Psoas muscle (tissue), 7 donors: ENCODE measurements at regions not wholly inside any gene's neighbourhood (a gene's known extent, or its start where the extent isn't known, plus 50 kb on each side); places are given as distances from the start of the nearest gene placed in this dataset.

Experiments
- ATAC-seq, 4 donors: fragments of 200-7000 bp; cut with Tn5 transposase; one replicate each; pipeline ENCODE4 v1.9.1; 2020; ENCODE audit warnings: moderate library complexity in 3 of 4, mild to moderate bottlenecking in 2 of 4
- DNase-seq, 2 donors: peaks; one replicate each; pipeline ENCODE4 v3.0.0-alpha.2; 2020
- H3K27ac ChIP-seq: fragments of 200-600 bp; one replicate; pipeline ENCODE4 v1.8.0; 2022
- H3K27me3 ChIP-seq, 3 donors: fragments of 200-600 bp in 1 of 3; one replicate each; pipeline versions ENCODE4 v1.6.1 to v1.8.0; 2013 to 2022; ENCODE audit warnings: low read length in 2 of 3, mild to moderate bottlenecking in 2 of 3, moderate library complexity in 1 of 3; ENCODE audit not compliant: insufficient read depth in 3 of 3
- H3K36me3 ChIP-seq, 2 donors: fragments of 200-600 bp in 1 of 2; one replicate each; pipeline versions ENCODE4 v1.6.1 to v1.8.0; 2013 to 2022; ENCODE audit warnings: low read depth in 1 of 2, mild to moderate bottlenecking in 1 of 2, moderate library complexity in 1 of 2; ENCODE audit not compliant: insufficient read depth in 1 of 2
- H3K4me1 ChIP-seq: fragments of 200-600 bp; one replicate; pipeline ENCODE4 v1.8.0; 2022
- H3K4me3 ChIP-seq: fragments of 200-600 bp; one replicate; pipeline ENCODE4 v1.8.0; 2022; ENCODE audit warnings: mild to moderate bottlenecking
- H3K9me3 ChIP-seq: fragments of 200-600 bp; one replicate; pipeline ENCODE4 v1.8.0; 2022
- CTCF ChIP-seq: fragments of 200-600 bp; IDR thresholded peaks from one replicate; pipeline ENCODE4 v1.8.0; 2022; ENCODE audit warnings: antibody characterized with exemption
- whole genome bisulfite sequencing, 3 donors: extraction: QIAGEN DNeasy Blood & Tissue Kit; methylation state at CpG; one replicate each; pipeline versions ENCODE4 v1.1.6 to v1.1.7; 2013; 5-methylcytosine and 5-hydroxymethylcytosine counted together
- intact Hi-C, 2 donors: fragments of 100-400 bp; cut with DNase I; formaldehyde crosslinking; loops; one replicate each; pipeline versions ENCODE4 v1.11.0 to v1.14.2; 2022
- donor health status: healthy with polysubstance abuse.
- donor health status: DM: no; HTN: no; CAD: no; lungs with moderate emphysema.
- donor health status: Bipolar disorder and iron deficiency.
- donor health status: healthy.
- donor health status: DM: yes; HTN: yes; CAD: no.
- donor health status: DM: no; HTN: no; CAD: no.
- donor health status: DM: yes; HTN: yes; CAD: no.

GRCh38 chr2:12240206-12240605, 476.5 kb upstream of the TRIB2 start:
- H3K27me3 ChIP-seq: no peaks in the 10 kb centered on the region
- no peak for DNase-seq
- no peaks in the 10 kb centered on the region for H3K36me3 ChIP-seq
- no peak overlapping the region for H3K4me3 ChIP-seq
- no peaks in the 10 kb centered on the region for H3K9me3 ChIP-seq
- no peak for ATAC-seq
- no peaks in the 10 kb centered on the region for H3K4me1 ChIP-seq
- H3K27ac ChIP-seq: no peak overlapping the region
- intact Hi-C loops: no loop called here
- no peak for TF ChIP-seq CTCF

GRCh38 chr2:12243381-12243780, 473.4 kb upstream of the TRIB2 start:
- Histone ChIP-seq H3K27me3 (no peaks in the 10 kb centered on the region), H3K9me3 (no peaks in the 10 kb centered on the region), H3K4me1 (no peaks in the 10 kb centered on the region), H3K4me3 (no peak overlapping the region), H3K27ac (no peak overlapping the region), H3K36me3 (no peaks in the 10 kb centered on the region)
- DNase-seq (no peak), ATAC-seq (no peak)
- intact Hi-C loops: no loop called here
- 91 to 95% (median 91%) methylated on average over 2 of the region's 2 CpGs for WGBS, 3 donors
- TF ChIP-seq CTCF: no peak

DNA sequence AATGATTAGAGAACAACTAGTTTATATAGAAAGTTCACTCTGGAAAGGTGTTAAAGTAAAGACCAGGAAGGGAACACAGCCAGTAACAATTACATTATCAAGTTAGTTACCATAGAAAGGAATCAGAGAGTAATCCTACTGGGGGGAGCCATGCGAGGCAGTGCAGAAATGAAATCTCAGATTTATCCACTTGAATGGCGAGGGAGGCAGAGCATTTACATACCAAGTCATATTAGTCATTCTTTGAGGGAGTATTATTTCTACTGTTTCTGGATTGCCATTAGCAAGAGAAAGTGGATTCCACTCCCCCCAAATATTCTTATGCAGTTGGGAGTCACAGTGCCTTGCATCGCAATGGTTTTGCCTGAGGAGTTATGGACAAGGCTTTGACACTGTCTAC, 472.7 kb upstream of the TRIB2 start:
- no peak overlapping the region for H3K4me3 ChIP-seq
- no peak for ATAC-seq
- no peak for DNase-seq
- WGBS, 3 donors: 30 to 64% (median 31%) methylated on average over 3 of the region's 3 CpGs
- no peaks in the 10 kb centered on the region for H3K36me3 ChIP-seq
- no peaks in the 10 kb centered on the region for H3K9me3 ChIP-seq
- no peak for TF ChIP-seq CTCF
- no peaks in the 10 kb centered on the region for H3K27me3 ChIP-seq
- intact Hi-C loops: loop anchor here in 1 of 2 donors (1.0 kb wide), 1 partner anchor 22 kb away; no protein-coding TSS in a partner anchor
- no peaks in the 10 kb centered on the region for H3K4me1 ChIP-seq
- H3K27ac ChIP-seq: no peak overlapping the region

DNA sequence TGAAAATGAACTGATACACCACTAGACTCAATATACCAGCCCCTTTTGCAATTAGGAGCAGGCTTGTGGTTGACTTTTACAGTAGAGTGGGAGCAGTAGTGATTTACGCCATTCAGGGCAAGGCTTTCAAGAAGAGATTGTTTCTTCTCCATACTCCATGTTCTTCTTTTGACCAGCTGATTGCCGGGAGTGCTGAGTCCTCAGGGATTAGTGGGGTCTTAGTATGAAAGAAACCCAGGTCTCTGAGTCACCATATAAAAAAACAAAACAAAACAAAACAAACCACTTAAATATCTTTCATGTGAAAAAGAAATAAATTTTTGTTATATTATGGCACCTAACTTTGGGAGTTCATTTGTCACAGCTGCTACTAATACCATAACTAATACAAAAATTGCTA, 465.6 kb upstream of the TRIB2 start:
- Histone ChIP-seq H3K36me3 (no peaks in the 10 kb centered on the region), H3K27me3 (no peaks in the 10 kb centered on the region), H3K9me3 (no peaks in the 10 kb centered on the region), H3K4me3 (no peak overlapping the region), H3K27ac (no peak overlapping the region), H3K4me1 (no peaks in the 10 kb centered on the region)
- intact Hi-C loops: no loop called here
- WGBS, 3 donors: 68 to 77% (median 75%) methylated on average over 2 of the region's 2 CpGs
- ATAC-seq: no peak
- TF ChIP-seq CTCF: no peak
- DNase-seq: no peak

GRCh38 chr2:12251749-12252148, 465.0 kb upstream of the TRIB2 start:
- no peak overlapping the region for H3K4me3 ChIP-seq
- intact Hi-C loops: no loop called here
- no peaks in the 10 kb centered on the region for H3K27me3 ChIP-seq
- no peaks in the 10 kb centered on the region for H3K4me1 ChIP-seq
- no peak for TF ChIP-seq CTCF
- ATAC-seq: no peak
- H3K9me3 ChIP-seq: no peaks in the 10 kb centered on the region
- DNase-seq: no peak
- H3K36me3 ChIP-seq: no peaks in the 10 kb centered on the region
- no peak overlapping the region for H3K27ac ChIP-seq
